ENCODE measurements at regions not wholly inside any gene's neighbourhood (a gene's known extent, or its start where the extent isn't known, plus 50 kb on each side); places are given as distances from the start of the nearest gene placed in this dataset.

DNA sequence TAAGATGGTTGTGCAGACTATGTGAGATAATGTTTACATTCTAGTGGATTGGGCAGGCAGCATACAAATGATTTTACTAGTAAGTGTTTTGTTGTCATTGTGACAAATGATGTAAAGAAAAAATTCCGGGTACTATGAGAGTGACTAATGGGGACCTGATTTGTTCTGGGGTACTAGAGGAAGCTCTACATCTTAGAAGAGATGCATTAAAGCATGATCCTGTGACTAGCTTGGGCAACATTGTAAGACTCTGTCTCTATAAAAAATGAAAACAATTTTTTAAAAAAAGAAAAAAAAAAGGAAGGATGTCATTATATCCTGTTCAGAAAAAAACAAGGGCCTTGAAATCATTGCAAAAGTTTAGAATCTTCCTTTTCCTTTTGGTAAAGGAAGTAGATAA, 58.1 kb upstream of the MYRIP start:
- DNase-seq: no peak

DNA sequence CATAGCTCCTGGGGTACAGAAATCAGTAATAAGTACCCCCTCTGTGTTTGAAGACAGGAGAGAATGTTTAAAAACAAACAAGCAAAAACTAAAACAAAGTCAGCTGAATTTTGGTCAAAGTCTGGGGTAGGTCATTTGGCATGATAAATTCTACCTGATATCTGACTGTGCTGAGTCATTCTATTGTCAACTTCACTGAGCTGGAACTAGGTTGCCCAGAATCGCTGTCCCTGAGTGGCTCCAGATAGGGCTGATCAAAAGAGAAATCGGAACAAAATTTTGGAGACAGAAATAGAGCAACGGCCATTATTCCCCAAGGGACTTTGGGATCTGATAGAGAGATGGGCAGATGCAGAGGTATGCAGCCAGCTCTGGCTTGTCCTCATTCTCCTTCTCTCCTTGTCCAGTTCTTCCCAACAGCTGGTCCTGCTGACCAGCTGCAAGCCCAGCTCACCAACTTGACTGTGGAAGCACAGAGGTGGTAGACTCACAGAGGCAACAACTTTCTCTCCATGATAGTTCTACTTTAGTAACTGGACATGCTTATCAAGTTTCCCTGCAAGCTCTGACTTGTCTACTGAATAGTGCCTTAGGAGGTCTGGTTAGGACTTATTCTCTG, 57.3 kb upstream of the MYRIP start:
- no peak for DNase-seq

DNA sequence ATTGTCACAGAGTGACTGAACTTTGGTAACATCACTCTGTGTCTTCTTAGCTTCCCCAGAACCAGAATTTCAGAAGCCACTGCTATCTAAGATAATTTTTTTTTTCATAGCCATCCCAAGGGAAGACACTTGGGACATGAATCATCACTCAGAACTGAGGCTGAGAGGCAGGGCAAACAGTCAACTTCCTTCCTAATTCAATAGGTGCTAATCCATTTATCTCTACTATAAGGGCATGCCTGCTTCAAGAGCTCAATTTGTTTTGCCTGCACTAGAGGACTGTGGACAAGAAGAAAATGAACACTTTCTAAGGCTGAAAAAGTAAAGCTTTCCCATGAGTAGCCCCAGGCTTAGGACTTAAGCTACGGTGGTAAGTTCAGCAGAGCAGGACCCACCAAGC, 56.7 kb upstream of the MYRIP start:
- DNase-seq: no peak

DNA sequence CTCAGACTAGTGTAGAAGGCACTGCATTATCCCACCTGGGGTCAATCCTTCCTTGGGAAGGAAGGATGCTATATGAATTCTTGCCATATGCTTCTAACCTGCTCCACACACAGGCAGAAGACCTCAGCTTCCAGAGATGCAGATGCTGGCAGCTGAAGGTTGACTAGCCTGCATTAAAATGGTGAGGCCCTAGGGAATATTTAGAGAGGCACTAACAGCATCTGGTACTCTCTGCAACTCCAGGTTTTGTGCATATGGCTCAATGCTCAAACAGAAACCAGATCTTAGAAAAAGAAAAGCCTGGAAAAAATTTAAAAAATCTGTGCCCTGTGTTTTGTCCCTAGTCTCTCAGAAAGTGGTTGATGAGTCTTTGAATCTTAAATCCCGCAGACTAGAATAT, 56.0 kb upstream of the MYRIP start:
- no peak for DNase-seq

DNA sequence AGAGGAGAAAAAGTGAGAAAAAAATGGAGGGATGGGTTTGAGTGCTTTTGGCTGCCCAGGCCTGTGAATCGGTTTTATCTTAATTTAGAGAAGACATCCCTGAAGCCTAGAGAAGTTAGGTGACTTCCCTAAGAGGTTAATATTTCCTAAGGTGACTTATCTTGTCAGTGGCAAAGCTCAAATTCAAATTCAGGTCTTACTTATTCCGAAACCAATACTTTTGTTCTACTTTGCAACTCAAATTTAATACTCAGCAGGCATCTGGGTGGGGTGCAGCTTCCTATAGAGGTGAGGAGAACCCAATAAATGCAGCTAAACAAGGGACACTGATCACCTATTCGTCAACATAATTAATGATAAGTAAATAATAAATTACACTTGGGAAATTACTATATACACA, 54.9 kb upstream of the MYRIP start:
- DNase-seq: no peak

DNA sequence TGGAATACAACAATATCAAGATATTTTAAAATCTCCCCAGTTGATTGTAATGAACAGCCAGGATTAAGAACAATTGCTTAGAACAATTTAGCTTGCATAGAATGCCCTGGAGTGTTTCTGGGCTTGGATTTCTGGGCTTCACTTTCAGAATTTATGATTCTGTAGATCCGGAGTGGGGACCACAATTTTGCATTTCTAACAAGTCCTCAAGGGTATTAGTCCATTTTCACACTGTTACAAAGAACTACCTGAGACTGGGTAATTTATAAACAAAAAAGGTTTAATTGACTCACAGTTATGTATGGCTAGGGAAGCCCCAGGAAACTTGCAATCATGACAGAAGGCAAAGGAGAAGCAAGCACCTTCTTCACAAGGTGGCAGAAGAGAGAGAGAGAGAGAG, 54.3 kb upstream of the MYRIP start:
- DNase-seq: no peak

DNA sequence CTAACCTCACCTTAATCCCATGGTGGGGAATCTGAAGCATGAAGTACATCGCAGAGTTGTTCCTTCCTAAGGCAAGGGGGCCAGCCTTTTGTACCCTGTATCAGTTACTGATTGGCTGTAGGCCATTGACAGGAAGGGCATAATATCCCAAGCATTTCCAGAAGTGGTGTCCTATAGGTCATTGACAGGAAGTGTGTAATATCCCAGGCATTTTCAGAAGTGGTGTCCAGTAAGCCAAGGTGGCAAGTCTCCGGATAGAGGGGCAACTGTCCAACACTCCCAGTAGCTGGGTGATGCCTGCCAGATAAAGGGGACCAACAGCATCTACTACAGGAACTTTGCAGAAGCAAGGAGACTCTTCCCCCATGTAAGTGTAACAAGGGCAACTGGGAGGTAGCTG, 52.1 kb upstream of the MYRIP start:
- no peak for DNase-seq

Measured in CD4-positive, alpha-beta T cell treated with Interleukin-17A for 1 hour (primary cell).